NCI-H2227 treated with DMSO at 0.1 percent for 48 hours (cell line): ENCODE measurements at regions not wholly inside any gene's neighbourhood (a gene's known extent, or its start where the extent isn't known, plus 50 kb on each side); places are given as distances from the start of the nearest gene placed in this dataset.

Experiments used
- DNase-seq: peaks from one replicate; lab custom pipeline; 2025; lab: John Stamatoyannopoulos, UW

DNA sequence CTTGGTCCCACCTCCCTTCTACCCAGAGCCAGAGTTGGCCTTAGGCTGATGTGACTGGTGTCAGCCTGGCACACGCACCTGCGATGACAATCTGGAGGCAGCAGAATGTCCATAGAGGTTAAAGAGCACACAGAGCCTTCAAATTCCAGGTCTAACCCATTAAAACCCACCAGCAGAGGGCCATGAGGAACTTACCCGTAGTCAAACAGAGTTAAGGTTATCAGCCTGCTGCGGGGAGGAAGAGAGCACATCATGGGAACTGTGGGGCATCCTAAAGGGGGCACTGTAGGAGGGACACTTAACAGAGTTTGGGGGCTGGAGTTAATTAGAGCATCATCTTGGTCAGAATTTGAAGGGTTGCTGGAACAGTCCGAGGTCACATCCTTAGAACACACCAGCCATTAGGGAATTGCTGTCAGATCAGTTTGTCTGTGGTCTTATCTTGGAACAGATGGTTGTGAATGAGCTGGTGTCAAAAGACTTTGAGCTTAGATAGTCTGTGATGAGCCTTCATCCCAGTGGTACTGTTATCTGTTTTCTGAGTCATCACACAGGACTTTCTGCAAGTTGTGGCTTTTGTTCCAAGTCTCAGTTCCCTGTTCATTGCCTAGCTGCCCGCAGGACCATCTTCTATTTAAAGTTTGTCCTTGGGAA is 248.6 kb downstream of the LOXHD1 start:
- DNase-seq: no peak

DNA sequence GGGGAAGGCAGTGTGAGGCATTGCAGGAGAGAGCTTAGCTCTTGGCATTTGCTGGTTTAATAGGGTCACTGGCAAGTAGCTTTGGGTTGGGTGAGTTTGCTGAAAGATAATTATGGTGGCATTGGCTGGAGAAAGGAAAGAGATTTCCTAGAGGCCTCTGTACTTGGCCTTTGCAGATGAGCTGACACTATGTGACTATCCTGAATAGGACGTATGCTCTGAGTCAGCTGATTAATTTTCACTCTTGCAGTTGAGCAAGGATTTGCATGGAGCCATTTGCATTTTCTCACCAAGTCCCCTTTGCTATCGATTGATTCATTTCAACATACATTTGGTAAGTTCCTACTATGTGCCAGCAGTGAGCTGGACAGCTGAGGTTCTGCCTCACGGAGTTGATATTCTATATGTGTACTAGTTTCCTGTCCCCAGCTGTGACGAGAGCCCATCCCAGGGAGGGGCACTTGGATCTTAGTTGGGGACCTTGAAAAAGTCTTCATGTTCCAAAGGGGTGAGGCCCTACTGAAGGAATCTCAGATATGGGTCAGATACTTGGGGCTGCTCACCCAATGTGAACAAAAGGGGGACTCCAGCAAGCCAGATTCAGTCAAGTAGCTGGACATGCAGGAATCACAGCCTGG is 245.7 kb downstream of the LOXHD1 start:
- DNase-seq: no peak

DNA sequence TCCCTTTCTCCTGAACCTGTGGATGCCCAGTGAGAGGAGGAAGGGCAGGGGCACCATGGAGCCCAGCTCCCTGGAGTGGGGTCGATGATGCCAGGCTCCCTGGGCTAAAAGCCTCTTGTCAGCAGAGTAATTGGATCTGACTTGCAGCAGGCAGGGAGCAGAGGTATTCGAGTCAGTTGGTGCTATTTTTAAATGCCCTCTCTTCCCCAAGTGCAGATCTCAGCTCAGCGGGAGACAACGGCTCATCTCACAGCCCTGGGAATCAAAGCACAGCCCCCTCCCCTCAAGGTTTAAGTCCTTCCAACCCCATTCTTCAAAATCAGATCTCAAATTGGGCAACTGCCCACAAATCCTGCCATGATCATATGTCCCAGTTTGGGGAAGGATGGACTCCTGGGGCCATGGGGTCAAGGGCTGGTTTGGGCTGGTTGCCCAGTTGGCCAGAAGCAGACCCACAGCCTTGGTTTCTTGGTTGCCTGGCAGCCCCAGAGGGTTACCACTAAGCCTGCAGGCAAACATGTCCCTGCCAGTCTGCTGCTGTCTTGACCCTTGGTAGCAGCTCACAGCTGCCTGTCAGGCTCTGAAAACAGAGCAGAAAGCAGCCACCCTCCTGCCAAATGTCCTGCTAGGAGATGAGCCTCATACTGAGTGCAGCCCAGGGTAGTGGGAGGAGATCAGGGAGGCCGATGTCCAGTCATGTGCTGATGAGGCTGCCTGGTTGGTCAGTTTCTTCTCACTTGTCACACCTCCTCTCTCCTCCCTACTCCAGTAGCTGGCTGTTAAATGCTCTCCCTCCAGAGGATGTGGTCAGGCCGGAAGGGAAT is 244.9 kb downstream of the LOXHD1 start:
- DNase-seq: peak; percentile 58

DNA sequence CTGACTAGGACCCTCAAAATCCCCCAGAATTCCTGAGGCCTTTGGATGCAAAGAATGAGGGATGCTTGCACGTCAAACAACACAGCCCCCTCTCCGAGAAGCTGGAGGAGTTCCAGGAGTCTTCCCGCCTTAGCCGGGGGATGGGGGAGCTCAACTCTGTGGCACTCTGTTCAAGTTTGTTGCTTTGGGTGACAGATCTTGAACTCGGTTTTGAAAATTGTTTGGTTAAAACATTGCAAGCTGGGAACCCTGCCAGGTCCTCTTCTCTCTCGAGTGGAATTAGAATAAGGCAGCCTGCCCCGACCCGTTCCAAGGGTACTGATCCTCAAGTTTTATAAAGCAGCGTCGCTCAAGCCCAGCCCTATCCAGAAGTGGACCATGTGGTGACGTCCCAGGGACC is 244.1 kb downstream of the LOXHD1 start:
- no peak for DNase-seq

DNA sequence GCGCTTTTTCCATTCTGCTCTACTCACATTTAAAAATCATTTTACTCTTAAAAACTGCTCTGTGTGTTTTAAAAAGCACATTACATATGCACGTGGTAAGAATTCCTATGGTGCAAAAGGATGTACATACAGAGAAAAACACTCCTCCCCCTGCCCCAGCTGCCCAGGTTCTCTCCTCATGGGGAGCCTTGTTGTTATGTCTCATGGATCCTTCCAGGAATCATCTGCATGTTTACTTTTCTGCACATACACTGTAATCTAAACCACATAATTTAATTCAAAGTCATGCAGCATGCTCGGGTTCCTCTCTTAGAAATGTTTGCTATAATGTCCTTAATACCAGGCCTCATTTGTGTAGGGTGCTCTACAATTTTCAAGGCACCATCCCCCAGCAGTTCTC is 243.3 kb downstream of the LOXHD1 start:
- DNase-seq: peak; percentile 40

DNA sequence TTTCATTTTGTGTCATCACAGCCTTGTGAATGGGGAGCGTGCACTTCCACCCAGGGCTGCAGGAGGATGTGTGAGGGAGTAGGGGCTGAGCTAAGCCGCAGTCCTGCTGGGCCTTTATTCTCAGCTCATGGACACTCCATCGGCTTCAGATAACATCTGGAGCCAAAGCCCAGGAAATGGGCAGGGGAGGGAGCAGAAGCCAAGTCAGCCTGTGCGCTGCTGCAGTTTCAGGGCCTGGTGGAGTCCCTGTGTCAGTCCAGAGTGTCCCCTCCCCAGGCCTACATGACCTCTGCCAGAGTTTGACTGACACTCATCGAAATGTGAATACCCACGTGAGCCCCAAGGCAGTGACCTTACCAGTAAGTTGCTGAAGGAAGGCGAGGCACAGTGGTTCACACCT is 242.2 kb downstream of the LOXHD1 start:
- no peak for DNase-seq

DNA sequence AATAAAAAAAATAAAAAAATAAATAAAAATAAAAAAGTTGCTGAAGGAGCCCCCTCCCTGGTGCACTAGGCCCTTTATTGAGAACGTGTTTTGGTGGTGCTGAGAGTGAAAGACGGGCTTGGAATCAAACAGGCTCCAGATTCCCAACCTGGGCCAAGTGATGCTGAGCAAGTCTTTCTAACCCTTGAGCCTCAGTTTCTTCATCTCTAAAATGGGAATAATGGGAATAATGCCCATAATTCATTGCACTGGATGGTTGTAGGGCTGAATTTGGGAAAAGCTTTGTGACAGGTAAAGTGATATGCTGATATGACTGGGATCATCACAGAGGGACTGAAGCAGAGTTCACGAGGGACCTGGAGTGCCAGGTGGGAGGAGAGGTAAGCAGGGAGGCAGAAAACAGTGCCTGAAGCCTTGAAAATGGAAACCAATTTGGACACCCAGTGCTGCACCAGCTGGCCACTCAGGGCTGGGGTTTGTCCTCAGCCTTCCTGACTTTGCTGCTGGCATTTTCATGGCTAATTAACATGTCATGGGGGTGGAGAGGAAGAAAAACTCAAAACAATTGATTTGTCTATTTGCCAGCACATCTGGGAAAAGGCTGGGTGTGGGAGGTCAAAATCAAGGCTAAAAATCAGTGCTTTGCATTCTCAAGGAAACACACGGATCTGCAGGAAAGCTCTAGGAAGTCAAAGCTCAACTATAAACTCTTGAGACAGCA is 241.3 kb downstream of the LOXHD1 start:
- DNase-seq: no peak

DNA sequence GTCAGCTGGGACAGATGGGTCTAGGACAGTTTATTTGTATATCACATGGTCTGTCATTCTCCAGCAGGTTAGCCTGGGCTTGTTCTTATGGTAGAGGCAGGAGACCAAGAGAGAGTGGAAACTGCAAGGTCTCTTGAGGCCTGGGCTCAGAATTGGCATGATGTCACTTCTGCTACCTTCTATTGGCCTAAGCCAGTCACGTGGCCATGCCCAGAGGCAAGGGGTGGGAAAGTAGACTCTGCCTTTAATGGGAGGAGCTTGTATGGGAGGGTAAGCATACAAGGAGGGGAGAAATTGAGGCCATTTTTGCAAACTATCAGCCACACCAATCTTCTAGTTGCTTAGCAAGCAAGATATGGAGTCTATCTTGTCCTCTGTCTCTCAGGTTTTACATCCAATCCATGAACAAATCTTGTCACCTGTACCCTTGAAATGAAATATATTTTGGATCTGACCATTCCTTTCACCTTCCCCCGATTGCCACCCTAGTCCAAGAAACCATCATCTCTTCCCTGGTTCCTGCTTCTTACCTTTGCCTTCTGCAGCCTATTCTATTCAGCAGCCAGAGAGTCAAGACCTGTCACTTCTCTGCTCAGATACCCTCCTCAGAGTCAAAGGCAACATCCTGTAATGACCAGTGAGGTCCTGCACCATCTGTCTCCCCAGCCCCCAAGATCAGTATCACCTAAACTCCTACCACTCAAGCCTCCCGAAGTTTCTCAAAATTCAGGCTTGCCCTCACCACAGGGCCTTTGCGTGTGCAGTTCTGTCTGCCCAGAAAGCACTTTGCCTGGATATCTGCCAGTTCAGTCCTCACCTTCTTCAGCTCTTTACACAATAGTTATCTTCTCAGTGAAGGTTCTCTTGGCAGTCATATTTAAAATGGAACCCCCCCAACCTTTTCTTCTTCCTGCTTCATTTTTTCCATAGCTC is 240.0 kb downstream of the LOXHD1 start:
- DNase-seq: no peak

DNA sequence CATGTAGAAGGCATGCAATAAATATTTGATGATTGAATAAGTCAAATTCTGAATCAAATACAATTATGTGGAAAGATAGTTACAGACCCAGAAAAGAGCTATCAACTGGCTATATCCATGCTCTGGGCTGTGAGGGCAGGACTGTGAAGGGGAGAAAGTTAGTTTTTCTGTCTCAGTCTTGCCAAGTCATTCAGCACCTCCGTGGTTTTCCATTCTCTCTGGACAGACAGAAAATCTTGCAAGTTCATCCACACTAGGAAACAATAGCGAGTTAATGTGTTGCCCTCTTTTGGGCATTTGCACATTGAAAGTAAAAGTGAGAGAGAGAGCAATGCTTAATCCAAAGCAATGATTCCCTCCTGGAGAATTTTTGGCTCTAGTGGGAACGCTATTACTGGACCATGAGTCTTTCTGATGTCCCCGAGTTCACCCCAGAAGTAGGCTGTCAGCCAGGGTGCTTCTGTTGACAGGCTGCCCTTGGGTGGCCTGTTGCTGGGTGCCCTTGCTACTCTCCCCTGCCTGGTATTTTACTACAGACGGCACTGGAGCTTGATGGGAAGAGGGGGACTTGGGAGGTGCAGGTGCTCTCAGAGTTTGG is 238.3 kb downstream of the LOXHD1 start:
- DNase-seq: no peak

DNA sequence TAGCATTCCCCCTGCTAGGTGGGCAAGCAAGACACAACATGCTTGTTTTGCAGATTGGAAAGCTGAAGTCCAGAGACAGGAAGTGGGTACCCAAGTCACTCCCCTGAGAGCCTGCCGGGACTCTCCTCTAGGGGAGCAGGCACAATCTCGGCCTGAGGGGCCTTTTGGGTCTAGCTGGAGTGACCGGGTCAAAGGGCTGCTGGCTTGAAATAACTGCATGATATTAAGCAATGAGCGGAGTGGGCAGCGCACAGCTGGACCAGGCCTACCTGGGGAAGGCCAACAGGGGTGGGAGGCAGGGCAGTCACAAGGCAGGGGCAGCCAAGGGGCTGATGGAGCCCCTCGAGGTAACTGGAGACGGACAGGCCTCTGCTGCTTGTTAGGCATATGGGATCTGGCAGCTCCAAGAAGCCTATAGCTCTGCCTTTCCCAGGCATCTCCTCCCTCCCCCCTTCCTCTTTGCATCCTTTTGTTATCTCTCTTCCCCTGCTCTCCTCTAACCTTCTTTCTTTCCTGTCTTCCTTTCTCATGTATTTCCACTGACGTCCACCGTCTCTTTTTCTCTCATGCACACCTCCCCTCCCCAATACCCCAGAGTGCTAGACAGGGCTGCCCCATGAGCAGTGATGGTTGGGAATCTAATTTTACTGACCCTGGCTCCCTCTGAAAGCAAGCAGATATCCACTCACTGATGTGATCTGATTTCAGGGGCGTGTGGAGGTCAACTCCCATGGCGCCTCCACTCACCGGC is 237.5 kb downstream of the LOXHD1 start:
- no peak for DNase-seq

DNA sequence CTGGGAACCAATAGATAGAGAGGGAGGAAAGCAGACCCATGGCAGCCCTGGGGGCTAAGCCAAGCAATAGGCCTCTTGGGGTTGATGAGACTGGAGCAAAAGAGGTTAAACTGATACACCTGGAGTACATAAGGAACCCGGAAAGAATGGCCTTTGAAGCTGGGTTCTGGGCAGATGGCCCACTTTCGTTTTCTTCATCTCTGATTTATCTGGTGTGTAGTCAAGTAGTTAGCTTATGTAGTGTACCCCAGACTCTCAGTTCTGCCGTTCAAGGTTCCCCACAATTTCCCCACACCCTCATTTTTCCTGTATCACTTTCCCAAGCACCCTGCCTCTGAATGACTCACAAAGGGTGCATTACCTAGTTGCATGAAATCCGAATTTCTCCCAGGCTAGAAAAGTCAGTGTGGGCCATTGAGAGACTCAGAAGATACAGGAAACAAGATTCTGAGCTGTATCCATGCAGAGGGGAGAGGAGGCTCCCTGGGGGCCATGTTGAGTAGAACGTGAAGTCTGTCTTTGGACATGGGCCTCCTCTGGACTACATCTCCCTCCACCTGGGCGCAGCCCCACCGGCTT is 235.0 kb downstream of the LOXHD1 start:
- DNase-seq: no peak

DNA sequence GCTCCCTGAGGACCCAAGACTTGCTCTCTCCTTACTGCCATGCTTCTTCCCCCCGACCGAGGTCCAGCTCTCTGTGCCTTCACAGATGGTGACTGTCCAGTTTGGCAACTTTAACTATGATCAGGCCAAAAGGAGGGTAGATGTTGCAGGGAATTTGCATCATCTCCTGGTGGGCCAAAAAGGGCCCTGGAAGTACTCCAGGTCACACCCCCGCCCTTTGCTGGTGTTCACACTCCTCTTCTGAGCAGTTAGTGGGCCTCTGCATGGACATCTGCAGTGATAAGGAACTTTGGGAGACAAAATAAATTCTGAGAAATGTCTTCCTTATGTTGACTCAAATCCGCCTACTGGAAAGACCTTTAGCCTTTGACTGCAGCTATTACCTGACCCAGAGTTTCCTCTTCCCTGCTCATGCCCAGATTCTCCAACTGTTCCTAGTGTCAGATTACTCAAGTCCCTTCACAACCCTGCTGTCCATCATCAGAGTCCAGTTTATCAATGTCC is 234.4 kb downstream of the LOXHD1 start:
- no peak for DNase-seq

DNA sequence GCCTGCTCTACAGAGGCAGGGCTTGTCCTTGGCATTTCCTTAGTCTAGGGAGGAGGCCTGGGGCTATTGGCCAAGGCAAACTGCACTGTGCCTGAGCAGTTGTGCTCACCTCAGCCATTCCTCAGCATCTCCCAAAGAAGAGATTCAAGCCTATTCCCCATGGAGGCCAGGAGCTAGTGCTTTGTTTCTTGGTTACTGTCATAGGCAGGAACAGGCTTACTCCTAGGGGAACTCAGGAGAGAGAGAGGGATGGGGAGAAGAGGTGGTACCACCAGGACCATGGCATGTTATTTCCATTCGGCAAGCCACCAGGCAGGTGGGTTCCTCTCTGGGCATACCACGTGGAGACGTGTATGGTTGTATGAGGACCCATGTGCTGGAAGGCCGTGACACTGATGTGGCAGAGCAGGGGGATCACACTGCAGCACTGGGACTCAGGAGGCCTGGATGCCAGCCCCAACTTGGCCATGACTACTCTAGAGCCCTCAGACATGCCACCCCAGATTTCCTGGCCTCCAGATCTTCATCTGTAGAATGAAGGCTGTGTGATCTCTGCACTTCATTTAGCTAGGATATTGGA is 233.7 kb downstream of the LOXHD1 start:
- DNase-seq: no peak

DNA sequence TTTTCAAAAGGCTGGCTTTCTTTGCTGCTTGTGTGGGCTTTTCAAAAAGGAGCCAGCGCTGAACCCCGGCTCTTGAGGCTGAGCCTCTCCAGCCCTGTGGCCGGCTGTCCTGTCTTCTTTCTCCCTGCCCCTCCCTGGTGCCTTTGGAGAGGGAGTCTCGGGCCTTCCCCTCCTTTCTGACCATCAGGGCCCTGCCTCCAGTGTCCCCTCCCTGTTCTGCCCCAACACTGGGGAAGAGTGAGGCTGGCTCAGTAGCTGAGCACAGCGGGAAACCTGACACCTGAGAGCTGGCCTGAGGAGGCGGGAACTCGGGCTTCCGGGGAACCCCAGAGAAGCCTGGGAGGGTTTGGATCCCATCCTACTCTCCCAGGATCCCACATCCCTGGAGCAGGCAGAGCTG is 232.1 kb downstream of the LOXHD1 start:
- no peak for DNase-seq

DNA sequence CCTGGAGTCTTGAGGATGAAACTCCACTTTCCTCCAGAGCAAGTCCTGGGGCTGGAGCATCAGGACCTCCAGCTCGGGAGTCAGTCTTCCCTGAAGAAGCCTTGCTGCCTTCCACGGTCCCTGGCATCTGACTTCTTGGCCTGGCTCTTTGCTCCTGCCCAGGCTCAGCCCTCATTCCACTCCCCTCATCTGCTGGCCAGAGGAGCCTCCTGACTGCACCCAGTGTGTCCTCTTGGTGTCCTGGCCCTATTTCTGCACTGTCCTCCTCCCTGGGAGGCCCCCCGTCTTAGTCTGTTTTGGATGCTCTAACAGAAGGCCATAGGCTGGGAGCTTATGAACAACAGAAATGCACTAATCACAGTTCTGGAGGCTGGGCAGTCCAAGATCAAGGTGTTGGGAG is 231.5 kb downstream of the LOXHD1 start:
- no peak for DNase-seq

DNA sequence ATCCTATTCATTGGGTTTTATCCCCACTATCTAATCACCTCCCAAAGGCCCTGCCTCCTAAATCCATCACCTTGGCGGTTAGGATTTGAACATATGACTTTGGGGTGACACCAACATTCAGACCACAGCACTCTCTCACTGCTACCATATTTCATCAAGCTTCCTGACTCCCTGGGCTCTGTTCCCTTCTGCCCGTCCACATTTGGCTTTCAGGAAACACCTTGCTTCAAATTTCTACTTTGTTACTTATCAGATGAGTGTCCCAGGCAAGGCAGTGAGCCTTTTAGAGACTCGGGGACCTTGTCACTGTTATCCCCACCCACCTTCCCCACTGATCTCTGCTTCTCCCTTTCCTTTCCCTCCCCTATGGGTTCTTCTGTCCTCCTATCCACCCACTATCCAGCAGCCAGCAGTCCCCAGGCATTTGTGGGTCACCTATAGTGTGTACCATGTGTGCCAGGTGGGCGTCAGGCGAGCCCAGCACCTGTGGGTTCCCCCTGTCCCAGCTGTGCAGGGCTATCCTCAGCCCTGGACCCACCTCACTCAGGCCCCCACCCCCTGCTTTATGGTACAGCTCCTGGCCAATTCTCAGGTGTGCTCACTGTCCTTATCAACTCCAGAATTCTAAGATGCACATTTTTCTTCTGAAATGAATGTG is 230.9 kb downstream of the LOXHD1 start:
- no peak for DNase-seq

DNA sequence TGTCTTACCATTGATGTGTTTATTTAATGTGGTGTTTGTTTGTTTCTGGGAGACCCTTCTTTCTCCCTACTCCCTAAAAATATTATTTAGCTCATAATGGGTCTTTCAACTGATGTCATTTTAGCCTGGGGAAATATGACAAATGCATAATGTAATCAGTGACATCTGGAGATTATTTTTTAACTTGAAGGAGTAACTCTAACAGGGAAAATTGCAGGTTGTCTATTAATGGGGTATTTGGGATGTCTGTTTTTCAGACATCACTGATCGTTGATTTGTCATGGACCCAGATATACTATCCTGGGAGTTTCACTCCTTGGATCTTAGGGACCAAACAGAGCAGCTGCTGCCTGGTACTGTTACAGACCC is 230.4 kb downstream of the LOXHD1 start:
- no peak for DNase-seq
